ENCODE measurements at regions not wholly inside any gene's neighbourhood (a gene's known extent, or its start where the extent isn't known, plus 50 kb on each side); places are given as distances from the start of the nearest gene placed in this dataset.

DNA sequence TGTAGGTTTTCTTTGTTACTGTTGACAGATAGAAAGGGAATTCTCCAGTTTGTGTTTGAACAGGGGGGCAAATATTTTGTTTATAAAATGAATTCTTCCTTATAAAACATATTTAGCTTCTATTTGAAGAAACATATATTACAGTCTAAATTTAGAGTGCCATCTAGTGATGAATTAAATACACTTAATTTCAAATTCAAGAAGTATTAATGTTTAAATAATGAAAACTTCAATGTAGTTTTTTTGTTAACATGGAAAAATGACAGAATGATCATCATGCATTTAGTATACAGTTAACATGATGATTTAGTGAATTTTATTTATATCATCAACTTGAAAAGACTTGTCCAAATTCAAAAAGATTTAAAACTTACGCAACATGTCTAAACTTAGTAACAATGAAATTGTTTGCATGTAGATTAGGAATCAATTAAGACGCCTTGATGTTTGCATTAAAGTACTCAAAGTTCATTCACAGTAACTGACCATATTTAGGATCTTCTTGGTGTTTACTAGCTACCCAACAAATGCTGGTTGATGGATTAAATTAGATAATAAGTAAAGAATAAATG lies 765.9 kb upstream of the SLITRK1 start:
- Histone ChIP-seq H3K36me3 (ENCODE audit: insufficient read depth, low read length) (no peaks in the 10 kb centered on the region), H4K20me1 (ENCODE audit: insufficient read depth, low read length) (no peaks in the 10 kb centered on the region), H3K4me2 (ENCODE audit: insufficient read depth, low read length) (no peak overlapping the region), H3K27me3 (ENCODE audit: insufficient read depth, low read length, poor library complexity) (no peaks in the 10 kb centered on the region), H3K27ac (ENCODE audit: low read length) (no peak overlapping the region), H3K9me3 (ENCODE audit: insufficient read depth, low read length, severe bottlenecking) (no peaks in the 10 kb centered on the region), H3K9ac (ENCODE audit: low read depth, low read length) (no peak overlapping the region), H3K79me2 (ENCODE audit: insufficient read depth, low read length) (no peaks in the 10 kb centered on the region), H3K4me3 (ENCODE audit: low read depth in 1 of 2, low read length in 2 of 2) (no peak overlapping the region), H2AFZ (ENCODE audit: low read depth, low read length) (no peak overlapping the region), H3K4me1 (ENCODE audit: insufficient read depth, low read length) (no peaks in the 10 kb centered on the region)
- TF ChIP-seq EZH2 (IDR thresholded peaks at IDR 0.05; ENCODE audit: borderline replicate concordance, low read depth, low read length, severe bottlenecking), result no peak
- TF ChIP-seq, protein P1, sequence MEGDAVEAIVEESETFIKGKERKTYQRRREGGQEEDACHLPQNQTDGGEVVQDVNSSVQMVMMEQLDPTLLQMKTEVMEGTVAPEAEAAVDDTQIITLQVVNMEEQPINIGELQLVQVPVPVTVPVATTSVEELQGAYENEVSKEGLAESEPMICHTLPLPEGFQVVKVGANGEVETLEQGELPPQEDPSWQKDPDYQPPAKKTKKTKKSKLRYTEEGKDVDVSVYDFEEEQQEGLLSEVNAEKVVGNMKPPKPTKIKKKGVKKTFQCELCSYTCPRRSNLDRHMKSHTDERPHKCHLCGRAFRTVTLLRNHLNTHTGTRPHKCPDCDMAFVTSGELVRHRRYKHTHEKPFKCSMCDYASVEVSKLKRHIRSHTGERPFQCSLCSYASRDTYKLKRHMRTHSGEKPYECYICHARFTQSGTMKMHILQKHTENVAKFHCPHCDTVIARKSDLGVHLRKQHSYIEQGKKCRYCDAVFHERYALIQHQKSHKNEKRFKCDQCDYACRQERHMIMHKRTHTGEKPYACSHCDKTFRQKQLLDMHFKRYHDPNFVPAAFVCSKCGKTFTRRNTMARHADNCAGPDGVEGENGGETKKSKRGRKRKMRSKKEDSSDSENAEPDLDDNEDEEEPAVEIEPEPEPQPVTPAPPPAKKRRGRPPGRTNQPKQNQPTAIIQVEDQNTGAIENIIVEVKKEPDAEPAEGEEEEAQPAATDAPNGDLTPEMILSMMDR (IDR thresholded peaks at IDR 0.05; ENCODE audit: borderline replicate concordance, extremely low read depth, low read length, poor library complexity, severe bottlenecking), result peak; percentile 48
- ATAC-seq (ENCODE audit: insufficient read depth, low read depth), result no peak
- no peak for DNase-seq

DNA sequence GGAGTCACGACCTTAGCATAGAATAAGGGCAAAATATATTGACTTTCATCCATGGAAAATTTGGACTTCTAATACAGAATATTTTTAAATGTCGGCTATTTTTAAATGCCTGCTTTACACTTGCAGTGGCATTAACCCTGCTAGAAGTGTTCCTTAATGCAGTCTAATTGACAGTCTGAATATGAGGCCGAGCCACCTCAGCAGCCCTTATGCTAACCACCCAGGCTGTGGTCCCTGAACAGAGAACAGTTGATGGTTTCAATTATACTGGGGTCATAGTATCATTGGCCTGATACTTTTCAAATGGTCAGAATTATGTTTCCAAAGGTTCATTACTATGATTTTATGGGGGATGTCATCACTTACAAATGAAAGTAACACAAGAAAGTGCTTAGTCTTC lies 764.7 kb upstream of the SLITRK1 start:
- Histone ChIP-seq H3K27me3 (ENCODE audit: insufficient read depth, low read length, poor library complexity) (no peaks in the 10 kb centered on the region), H4K20me1 (ENCODE audit: insufficient read depth, low read length) (no peaks in the 10 kb centered on the region), H2AFZ (ENCODE audit: low read depth, low read length) (no peak overlapping the region), H3K9ac (ENCODE audit: low read depth, low read length) (no peak overlapping the region), H3K79me2 (ENCODE audit: insufficient read depth, low read length) (no peaks in the 10 kb centered on the region), H3K4me1 (ENCODE audit: insufficient read depth, low read length) (no peaks in the 10 kb centered on the region), H3K9me3 (ENCODE audit: insufficient read depth, low read length, severe bottlenecking) (no peaks in the 10 kb centered on the region), H3K36me3 (ENCODE audit: insufficient read depth, low read length) (no peaks in the 10 kb centered on the region), H3K27ac (ENCODE audit: low read length) (no peak overlapping the region), H3K4me2 (ENCODE audit: insufficient read depth, low read length) (no peak overlapping the region), H3K4me3 (ENCODE audit: low read depth in 1 of 2, low read length in 2 of 2) (no peak overlapping the region)
- DNase-seq (no peak), ATAC-seq (ENCODE audit: insufficient read depth, low read depth) (no peak)
- TF ChIP-seq EZH2 (IDR thresholded peaks at IDR 0.05; ENCODE audit: borderline replicate concordance, low read depth, low read length, severe bottlenecking), result no peak
- TF ChIP-seq, protein P1 (IDR thresholded peaks at IDR 0.05; ENCODE audit: borderline replicate concordance, extremely low read depth, low read length, poor library complexity, severe bottlenecking), result no peak

DNA sequence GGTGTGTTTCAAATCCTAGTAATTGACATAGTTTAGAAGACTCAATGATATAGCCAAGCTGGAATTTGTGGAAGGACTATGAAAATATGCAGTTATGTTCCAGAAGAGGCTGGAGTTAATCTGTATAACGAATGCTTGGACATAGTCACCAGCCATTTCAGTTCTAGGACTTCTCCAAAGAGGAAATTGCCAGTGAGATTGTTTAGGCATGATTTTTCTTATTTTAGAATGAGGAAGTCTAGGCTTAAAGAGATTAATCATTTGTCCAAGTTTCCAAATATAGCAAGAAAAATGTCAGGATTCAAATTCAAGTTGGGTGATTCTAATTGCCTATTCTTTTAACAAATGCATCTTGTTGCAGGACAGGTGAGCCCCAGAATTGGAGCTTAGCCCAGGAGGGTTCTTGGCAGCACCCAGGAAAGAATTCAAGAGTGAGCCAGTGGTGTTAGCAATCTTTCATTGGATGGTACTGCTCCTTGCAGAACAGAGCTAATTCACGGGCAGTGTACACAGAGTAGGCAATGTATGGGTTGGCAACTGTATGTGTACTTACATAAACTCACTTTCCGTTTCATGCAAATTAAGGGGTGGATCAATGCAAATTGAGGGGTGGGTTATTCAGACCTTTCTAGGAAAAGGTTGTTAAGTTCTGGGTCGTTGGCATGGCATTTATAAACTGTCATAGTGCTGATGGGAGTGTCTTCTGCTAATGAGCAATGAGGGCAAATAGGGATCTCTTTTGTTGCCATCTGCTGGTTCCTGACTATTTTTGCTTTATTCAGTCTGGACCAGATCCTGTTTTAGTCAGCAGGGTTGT lies 763.1 kb upstream of the SLITRK1 start:
- H3K36me3 ChIP-seq (ENCODE audit: insufficient read depth, low read length), result no peaks in the 10 kb centered on the region
- no peak overlapping the region for H3K4me2 ChIP-seq (ENCODE audit: insufficient read depth, low read length)
- H3K4me3 ChIP-seq (ENCODE audit: low read depth in 1 of 2, low read length in 2 of 2), result no peak overlapping the region
- H3K9ac ChIP-seq (ENCODE audit: low read depth, low read length), result no peak overlapping the region
- ATAC-seq (ENCODE audit: insufficient read depth, low read depth) (peak; percentile 35; the same call in 1 of the 3 replicates), DNase-seq (no peak)
- no peaks in the 10 kb centered on the region for H4K20me1 ChIP-seq (ENCODE audit: insufficient read depth, low read length)
- no peaks in the 10 kb centered on the region for H3K79me2 ChIP-seq (ENCODE audit: insufficient read depth, low read length)
- no peaks in the 10 kb centered on the region for H3K4me1 ChIP-seq (ENCODE audit: insufficient read depth, low read length)
- no peaks in the 10 kb centered on the region for H3K27me3 ChIP-seq (ENCODE audit: insufficient read depth, low read length, poor library complexity)
- TF ChIP-seq, protein P1 (IDR thresholded peaks at IDR 0.05; ENCODE audit: borderline replicate concordance, extremely low read depth, low read length, poor library complexity, severe bottlenecking), result peak; percentile 34
- TF ChIP-seq EZH2 (IDR thresholded peaks at IDR 0.05; ENCODE audit: borderline replicate concordance, low read depth, low read length, severe bottlenecking), result no peak
- no peak overlapping the region; the same call in 1 of the 2 replicates for H2AFZ ChIP-seq (ENCODE audit: low read depth, low read length)
- no peaks in the 10 kb centered on the region for H3K9me3 ChIP-seq (ENCODE audit: insufficient read depth, low read length, severe bottlenecking)
- no peak overlapping the region for H3K27ac ChIP-seq (ENCODE audit: low read length)
